GM23248 (cell line): ENCODE measurements at regions not wholly inside any gene's neighbourhood (a gene's known extent, or its start where the extent isn't known, plus 50 kb on each side); places are given as distances from the start of the nearest gene placed in this dataset.

Experiments used
- EZH2 ChIP-seq: fragments of 200-600 bp; sonication (generic); IDR thresholded peaks from 2 replicates; pipeline ENCODE4 v1.6.1; 2018; ENCODE audit warnings: antibody characterized with exemption, mild to moderate bottlenecking; ENCODE audit not compliant: insufficient read depth, poor library complexity, severe bottlenecking
- EZH2phosphoT487 ChIP-seq: fragments of 200-600 bp; sonication (generic); IDR thresholded peaks from 2 replicates; pipeline ENCODE4 v1.6.1; 2018; ENCODE audit warnings: antibody characterized with exemption, moderate library complexity, mild to moderate bottlenecking, low read depth; ENCODE audit not compliant: insufficient read depth

DNA sequence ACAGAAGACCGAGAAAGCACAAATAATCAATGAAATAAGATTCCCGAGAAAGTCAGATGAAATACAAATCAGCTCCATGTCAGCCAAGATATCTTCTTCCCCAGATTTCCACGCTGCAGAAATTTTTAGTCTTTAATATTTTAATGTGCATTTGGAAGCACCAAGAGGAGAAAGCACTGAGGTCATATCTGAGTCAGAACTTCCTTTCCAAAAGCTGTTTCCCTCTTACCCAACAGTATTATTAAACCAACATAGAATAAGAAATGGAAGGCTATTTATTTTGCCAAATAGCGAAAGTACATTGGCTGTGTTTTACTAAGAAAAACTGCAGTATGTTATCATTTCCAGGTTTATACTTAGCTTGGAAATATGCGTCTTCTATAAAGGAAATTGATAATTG, 772.1 kb upstream of the CDH9 start:
- TF ChIP-seq EZH2, result no peak
- no peak for TF ChIP-seq EZH2phosphoT487
